Dedifferentiated amniotic fluid mesenchymal stem cell (primary cell): ENCODE measurements at regions not wholly inside any gene's neighbourhood (a gene's known extent, or its start where the extent isn't known, plus 50 kb on each side); places are given as distances from the start of the nearest gene placed in this dataset.

Experiments used
- DNase-seq: peaks from one replicate; pipeline ENCODE4 v3.0.0-alpha.2; 2016; ENCODE audit errors: extremely low spot score

DNA sequence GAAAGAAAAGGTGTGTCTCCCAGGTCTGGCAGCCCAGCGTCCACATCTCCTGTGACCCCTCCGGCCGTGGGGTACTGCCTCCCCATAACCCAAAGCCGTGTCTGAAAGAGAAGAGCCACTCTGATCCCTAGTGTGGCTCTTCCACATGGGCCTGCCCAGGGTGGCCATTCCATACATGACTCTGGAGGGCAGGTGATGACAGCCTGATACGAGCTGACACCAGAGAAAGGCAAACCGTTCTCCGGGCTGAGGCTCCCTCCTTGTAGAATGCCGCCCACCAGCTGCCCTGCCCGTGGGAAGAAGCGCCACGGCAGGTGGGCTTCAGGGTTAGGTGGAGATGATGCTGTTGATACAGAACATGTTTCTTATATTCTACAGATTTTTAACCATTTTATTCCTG lies 451.6 kb upstream of the SALL3 start:
- DNase-seq = no peak

DNA sequence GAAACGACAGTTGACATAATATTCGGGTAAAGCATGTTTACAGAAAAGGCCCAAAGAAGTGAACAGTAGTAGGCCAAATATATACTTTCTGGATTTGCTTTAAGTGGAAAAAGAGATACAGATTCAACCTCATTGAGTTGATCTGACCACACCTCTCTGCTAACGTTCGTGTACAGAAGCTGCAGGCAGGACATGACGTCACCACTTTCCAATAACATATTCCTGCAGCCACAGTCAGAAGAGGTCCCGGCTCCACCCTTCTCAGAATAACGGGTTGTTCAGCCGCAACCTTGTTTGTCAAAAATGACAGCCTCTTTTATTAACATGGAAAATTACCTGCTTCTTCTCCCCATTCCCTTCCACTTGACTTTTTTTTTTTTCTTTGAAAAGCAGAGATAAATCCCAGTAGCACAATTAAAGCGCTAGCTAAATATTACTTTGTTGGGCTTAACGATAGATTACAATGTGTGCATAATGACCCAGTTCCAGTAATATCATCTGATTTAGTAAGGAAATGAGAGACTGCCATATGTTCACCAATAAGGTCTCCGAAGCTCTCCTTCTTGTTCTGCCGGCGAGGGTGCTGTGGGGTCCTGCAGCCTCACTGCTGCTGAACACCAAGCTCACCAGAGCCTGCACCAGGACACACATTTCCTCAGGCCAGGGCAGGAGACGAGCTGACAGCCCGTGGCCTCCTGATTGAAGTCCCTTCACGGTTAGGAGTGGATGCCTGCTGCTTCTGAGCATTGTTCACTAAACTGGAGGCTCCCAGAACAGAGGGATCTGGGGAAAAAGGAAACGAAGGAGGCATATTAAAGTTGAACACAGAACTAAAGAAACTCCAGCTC lies 451.0 kb upstream of the SALL3 start:
- no peak for DNase-seq

DNA sequence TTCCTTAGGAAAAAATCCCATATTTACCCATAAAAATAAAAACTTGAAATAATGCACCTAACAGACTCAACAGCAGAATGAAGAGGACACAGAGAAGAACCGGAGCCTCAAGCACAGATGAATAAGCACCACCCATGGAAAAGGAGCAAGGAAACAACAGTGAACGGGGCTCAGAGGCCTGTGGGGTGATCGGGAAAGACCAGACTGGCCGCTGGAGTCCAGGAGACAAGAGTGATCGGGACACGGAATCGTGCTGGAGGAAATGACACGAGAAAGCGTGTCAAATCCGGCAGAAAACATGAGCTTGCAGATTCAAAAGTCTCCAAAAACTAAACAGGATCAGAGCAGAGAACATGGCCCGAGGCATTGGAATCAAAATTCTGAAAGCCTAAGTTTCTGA lies 448.0 kb upstream of the SALL3 start:
- DNase-seq = no peak

DNA sequence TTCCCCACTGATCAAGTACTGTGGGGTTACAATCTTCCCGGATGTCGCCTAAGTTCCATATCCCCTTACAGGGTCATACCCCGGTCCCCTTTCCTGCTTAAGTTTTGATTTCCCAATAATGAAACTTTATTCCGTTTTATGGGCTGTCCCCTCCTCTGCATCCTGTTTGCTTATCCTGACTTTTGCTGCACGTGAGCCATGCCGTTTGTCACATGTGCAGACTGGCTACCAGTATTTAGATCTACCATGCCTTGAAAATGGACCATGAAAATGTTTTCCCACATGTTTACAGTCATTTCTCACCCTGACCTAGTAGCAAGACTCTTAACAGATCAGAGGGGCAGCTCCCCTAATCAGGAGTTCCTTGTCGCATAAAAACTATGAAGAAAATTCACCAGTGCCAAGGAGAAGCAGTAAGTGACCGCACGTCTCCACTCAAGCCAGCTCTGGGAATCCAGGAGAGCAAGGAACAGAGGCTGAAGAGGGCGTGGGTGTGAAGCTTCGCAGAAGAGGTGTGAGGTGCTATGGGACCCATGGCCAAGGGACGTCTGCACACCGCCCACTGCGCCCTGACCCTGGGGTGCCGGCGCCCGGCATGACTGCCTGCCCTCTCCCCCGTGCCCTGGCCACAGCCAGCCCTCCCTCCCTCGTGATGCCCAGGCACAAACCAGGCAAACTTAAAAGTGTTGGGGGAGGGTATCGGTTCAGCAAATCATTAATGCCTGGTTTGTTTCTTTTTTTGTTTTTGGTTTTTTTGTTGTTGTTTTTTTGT lies 440.8 kb upstream of the SALL3 start:
- no peak for DNase-seq

DNA sequence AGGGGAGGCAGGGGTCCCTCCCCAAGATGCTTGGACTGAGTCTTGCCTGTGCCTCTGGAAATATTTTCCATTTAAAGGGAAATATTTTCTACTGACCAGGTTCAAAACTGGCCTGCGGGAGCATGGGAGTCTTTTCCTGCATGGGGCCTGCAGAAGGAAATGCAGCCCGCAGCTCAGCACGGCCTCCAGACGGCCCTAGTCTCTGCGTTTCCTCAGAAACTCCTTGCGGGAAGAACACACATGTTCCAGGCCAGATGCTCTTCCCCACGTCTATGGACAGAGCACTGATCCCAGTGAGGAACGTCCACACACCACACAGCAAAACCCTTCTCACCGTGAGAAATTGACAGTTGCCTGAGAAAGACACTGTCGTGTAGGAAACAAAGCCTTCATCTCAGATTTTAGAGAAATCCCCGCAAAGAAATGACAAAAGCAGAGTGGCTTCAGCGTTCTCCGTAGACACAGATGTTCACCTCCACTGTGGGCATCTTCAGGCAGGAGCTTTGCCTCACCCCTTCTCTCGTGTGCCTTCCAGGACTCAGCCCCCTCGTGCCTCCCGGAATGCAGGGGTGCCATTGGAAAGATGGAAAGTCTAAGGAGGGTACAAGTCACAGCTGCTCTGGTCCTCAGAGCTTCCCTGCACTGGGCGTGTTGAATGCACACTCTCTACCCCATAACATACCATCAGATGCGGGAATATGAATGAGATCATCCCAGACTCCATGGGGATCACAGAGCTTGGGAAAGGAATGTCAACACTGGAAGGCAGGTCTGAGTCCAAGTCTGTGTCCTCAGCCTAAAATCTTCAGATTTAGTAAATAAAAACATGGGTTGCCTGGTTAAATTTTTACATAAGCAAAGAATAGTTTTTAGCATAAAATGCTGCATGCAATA lies 438.7 kb upstream of the SALL3 start:
- DNase-seq = no peak

DNA sequence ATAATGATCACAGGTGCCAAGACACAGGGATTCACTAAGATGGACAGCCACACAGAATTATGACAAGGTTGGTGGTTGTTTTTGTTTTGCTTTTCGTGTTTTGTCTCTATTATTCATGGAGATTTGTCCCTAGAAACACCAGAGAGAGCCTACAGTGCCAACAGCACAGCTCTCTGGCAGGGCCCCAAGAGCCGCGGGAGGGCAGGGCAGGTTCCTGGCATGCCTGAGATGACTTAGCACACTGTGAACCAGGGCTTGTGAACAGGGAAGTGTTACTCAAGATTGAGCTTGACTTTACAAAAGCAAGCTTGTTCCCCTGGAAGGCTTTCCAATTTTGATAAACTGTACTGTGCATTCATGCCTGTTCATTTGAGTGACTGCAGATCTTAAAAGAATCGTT lies 437.4 kb upstream of the SALL3 start:
- DNase-seq = no peak

DNA sequence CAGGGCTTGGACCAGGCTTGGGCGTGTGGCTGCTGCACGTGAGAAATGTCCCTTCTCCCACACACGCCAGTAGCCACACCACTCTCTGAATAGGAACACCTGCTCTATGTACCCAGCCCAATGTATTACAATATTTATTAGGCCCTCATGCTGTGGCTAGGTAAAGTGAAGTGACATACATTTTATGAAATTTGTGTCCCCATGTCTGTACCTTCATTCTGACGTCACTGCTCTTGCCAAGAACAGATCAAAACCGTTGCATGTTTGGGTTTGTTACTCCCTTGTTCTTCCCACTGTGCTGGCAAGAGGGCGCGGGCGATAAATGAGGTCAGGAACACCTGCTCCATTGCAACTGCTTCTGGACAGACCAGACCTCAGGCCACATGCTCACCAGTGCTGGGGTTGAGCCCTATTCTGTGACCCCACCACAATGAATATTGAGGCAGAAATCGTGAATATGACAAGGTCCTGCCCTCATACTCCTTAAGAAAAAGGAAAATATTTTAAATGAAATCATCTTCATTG lies 436.4 kb upstream of the SALL3 start:
- DNase-seq = no peak

DNA sequence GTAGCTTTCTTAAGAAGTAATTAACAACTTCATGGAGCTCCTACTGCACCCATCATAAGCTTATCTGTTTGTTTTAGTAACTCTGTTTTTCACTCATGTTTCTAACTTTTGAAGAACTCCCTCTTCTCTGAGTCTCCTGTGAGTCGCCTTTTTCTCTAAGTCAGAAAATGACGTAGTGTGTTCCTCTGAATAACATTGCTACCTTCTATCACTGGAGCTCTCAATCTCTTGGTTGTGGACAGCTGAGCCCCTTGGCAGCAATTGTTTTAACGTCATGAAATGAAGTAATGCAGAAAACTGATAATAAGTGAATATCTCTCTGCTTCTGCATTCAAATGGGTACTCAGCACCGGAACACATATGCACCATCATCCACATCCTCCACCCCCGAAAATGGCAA lies 433.3 kb upstream of the SALL3 start:
- DNase-seq = no peak

DNA sequence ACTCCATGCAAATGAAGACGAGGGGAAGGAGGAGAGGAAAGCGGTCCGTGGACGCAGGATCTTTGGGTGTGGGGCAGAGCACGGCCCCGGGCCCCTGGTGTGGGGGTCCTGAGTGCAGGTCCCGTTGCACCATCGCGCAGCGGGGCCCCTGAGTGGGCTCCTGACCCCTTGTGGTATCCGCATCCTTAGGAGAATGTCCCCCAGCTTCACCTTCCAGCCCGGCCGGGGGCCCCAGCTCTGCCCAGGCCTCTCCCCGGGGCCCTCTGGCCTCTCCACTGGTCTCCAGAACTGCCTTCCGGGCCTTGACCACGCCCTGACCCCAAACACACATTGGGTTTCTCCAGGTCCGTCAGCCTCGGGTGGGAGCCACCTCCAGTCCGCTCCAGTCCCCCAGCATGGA lies 431.8 kb upstream of the SALL3 start:
- no peak for DNase-seq

DNA sequence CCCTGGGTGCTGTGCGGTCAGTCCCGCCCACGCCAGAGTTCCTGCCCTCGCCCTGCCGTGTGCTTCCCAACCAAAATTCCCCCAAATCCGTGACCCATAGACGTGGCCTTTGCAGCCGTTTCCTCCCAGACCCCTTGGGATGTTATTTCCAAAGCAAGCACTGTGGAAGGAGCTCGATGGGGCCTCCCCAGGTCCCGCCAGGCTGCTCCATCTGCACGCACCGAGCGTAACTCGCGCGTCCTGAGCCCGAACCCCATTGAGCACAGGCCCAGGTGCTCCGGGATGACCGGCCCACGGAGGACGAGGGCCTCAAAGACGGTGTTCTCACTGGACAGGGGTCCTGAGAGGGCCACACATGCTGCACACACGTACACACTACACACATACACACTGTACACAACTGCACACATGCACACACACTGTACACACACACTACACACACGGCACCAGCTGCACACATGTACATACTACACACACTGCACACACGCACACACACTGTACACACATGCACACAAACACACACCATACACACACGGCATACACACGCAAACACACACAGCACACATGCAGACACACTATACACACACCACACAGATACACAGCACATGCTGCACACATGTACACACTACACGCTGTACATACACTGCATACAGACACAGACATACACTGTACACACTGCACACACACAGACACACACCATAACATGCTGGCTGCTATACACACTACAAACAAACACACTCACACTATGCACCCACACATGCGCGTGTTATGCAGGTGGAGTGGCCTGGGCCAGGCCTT lies 431.2 kb upstream of the SALL3 start:
- DNase-seq = no peak

DNA sequence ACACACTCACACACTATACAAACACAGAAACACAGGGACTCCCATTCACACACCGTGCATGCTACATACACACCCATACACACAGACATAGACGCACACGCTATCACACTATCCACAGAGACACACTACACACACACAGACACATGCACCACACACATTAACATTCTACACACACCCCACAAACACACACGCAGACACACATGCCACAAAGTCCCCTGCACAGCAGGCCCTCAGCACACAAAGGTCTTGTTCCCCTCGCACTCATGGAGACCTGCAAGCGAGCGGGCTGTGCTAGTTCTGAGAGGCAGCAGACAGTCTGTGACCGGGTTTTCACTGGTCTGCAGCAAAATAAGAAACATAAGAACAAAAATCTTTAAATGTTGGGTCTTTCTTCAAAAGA lies 429.6 kb upstream of the SALL3 start:
- no peak for DNase-seq

DNA sequence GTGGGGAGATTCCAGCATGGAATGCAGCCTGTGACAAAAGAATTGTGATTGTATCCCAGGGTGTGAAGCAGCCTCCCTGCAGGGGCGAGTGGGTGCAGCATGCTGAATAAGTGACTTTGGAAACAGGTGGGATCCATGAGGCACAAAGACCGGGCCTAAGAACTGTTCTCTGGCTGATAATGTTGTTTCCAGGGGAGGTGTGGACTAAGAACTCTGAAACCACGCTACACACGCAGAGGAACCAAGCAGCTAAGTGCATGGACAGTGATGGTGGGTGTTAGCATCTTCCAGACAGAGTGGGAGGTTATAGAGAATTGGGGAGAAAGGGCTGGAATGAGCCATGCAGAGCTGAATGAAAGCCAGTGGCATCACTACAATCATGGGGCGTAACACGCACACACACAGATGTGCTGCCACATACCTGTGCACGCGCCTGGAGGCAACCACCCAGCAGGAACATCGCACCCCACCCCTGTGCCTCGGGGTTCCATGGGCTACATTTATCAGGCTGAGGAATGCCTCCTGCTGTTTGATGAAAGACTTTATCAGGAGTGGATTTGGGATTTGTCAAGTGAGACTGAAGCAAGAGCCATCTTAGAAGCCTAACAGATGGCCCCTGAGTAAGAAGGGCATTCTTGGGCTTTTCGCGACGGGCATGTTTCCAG lies 424.5 kb upstream of the SALL3 start:
- DNase-seq = no peak

DNA sequence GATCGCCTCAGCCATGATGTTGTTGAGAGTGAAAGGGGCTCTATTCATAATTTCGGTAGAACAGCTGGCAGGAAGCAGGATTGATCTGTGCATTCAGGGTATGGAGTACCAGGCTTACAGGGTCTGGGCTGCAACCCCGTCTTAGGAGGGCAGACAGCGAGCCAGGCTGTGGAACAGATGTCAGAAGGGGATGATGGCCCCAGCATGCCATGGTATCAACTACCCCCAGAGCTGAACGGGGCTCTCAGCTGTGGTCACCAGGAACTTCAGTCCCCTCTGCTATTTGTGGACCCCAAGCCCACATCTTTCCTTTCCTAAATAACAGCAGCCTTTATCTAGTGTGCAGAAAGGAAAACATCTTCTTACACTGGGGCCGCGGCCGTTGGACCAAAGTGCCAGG lies 422.2 kb upstream of the SALL3 start:
- DNase-seq = no peak

DNA sequence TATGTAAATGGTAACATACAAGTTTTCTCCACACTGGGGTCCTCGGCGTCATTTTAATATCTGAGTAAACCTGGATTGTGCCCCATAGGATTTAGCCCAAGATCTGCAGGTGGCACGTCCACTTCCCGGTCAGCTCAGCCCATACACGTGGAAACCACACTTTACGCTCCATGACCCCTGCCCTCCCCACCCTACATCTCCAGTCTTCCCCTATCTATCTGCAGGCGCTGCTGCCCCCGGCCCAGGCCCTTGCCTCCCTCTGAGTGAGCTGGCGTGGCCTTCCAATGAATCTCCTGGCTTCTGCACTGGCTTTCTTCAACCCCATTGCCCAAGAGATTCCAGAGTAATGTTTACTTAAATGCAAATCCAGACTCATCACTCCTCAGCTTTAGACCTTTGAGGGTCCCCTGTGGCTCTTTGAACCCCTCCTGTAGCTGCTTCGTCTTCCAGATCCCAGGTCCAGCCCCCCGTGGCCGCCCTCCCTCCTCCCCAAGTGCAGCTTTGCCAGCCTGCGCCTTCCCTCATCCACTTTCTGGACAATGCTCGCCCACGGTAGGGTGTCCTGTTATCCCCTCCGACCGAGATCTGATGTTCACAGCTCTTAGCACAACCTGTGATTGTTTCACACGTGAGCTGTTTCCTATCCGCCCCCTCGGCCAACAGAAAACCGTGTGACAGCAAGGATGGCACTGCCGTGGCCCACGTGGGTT lies 421.4 kb upstream of the SALL3 start:
- no peak for DNase-seq

DNA sequence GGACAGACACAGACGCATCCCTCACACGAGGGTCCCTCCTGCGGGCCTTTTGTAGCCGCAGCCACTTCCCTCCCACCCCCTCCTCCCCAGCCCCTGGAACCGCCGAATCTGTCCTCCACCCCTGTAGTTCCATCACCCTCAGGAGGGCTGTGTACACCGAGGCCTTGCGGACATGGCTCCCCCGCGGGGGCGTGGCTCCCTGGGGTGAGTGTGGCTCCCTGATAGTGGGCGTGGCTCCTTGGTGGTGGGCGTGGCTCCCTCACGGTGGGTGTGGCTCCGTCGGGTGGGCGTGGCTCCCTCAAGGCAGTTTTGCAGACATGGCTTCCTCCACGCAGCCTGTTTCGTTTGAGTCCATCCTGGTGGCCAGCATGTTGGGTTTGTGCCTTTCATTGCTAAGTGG lies 420.7 kb upstream of the SALL3 start:
- DNase-seq = no peak

DNA sequence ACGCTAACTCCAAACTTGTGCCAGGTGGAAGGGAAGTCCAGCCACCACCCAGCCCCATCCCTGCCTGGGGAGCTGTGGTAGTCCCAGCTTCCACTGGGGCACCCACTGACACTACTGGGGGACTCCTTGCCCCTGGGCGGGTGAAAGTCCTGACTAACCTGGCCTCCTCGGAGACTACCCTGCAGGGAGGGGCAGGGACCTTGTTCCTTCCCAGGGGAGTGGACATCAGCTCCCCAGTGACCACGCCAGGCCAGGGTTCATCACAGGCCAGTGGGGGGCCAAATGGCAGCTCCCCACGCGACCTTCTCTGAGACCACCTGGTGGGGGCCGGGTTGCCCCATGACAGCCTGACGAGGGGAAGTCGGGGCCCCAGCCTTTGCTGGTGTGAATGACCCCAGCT lies 420.0 kb upstream of the SALL3 start:
- DNase-seq = no peak

DNA sequence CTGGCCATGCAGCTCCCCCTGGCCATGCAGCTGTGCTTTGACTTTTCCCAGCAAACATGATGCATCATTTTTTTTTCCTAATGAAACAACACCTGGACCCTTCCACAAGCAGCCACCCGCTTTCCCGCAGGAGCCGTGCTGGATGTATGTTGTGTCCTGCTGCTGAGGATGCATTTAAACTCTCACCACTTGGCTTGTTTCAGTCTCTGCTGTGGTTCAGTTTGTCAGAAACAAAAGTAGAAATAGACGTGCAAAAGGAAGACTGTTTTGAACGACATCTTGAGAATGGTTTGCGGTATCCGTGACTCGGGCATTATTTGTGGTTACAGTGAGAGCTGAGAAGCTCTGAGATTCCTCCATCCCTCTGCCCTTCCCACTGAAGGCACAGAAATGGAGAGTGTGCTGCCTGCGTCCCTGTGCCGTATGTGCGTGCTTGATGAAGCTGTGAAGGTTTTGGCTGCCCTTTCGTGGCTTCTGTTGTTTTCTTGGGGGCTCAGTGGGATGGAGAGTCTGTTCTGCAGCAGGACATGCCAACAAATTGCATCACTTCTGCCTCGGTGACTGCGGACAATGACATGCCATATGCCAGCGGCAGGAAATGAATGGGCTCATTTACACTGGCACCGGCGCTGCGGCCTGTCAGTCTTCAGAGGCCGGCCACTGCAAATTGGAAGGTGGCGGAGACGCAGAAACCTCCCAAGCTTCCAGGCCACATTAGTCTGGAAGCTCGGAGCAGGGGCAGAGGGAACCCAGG lies 417.7 kb upstream of the SALL3 start:
- no peak for DNase-seq

DNA sequence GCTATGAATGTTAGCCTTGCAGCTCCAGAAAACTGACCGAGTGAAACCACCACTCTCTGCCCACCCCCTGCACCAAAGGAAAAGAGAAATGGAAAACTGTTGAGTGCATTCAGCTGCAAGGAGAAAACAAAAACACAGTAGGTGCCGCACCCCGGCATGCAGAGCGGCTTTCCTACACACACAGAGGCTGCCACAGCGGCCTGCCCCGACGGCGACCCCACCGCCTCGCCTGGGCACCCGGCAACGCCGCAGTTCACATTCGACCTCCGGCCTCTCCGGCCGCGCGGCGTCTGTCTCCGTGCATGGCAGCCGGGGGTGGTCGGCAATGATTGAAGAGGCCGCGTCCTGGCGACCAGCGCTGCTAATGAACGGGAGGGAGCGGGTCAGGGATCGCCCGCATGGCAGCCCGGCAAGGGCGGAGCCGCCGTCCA lies 417.1 kb upstream of the SALL3 start:
- DNase-seq = no peak

DNA sequence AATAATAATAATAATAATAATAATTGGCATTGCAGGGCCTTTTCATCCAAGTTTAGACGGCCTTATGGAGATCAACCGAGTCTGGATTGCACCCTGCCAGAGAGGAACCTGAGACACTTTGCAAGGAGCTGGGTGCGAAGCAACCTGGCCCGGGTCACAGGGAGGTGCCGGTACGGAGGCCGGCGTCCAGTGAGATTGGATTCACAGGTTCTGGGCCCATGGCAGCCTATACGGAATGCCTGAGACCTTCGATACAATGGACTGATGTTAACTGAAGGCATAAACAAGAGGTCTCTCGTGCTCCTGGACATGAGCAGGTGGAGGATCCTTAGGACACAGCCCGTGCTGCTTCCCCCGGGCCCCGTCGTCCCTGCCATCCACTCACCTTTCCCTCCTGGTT lies 416.5 kb upstream of the SALL3 start:
- no peak for DNase-seq
